Limb (tissue), 2 donors: ENCODE measurements at regions not wholly inside any gene's neighbourhood (a gene's known extent, or its start where the extent isn't known, plus 50 kb on each side); places are given as distances from the start of the nearest gene placed in this dataset.

Experiments used
- DNase-seq, 2 donors: peaks; one replicate each; pipeline ENCODE4 v3.0.0-alpha.2; 2016; ENCODE audit errors: extremely low spot score in 2 of 2

DNA sequence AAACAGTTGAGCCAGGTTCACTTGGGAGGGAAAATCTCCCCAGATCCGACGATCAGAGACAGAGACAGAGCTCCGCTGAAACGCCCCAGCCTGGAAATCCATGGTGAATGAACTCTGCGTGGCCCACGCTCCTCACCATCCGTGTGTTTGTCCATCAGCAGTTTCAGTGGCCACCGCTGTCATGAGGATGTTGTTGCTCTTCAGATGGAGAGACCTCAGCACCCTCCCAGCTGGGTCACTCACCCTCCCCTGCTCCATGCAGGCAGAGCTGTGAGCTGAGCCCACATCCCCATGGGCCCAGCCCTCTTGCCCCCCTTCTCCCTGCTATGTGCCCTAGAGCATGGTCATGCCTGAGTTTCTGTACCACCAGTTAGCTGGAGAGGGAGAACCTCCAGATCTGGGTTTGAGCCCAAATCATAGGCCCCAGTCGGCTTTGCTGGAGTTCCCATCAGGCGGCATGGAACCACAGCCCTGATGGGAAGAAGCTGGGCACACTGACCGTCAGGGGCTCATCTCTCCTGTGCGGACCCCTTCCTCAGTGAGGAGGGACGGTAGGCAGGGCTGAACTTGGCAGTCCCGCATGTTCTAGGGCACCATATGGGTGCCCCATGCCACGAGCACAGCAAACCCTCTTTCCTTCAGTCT is 154.4 kb upstream of the COL5A1 start:
- DNase-seq: peak in 1 of 2 donors; percentile 17

DNA sequence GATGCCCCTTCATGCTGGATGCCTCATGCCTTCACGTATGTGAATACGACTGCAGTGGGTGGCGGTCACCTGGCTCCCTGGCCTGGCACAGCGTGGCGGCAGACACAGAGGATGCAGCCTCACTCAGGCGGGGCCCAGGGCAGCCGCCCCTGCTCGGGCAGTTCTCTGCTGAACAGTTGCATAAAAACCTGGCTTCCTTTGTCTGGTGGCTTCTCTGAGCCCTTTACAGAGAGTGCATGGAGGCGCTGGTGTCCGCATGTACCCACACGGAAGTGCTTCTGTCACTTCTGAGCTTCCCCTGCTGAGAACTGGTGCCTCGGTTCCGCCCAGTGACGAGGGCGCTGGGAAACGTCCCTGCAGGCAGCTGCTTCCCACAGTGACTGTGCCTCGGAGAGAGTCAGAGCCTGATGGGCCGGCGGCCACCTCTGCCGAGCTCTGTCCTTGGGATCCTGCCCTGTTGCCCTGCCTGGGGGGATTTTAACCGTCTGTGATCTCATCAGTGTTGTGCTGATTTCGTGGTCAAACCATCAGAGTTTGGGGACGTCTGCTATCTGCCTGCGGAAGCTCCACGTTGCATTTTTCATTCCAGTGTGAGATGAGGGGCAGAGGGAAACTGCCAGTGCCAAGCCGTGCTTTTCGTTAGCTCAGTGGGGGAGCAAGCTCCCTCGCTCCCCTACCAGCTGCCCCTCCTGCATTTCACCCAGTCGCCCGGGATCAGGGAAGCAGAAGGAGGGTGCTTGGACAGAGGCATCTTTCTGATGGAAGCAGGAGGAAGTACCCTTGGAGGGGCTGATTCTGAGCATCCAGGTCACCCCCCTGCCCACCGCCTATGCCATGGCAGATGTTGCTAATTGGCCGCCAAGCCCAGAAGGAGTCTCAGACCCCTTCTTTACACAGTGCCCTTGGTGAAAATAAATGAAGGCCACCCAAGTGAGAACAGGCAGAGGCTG is 153.0 kb upstream of the COL5A1 start:
- DNase-seq: peak in 1 of 2 donors; percentile 24

DNA sequence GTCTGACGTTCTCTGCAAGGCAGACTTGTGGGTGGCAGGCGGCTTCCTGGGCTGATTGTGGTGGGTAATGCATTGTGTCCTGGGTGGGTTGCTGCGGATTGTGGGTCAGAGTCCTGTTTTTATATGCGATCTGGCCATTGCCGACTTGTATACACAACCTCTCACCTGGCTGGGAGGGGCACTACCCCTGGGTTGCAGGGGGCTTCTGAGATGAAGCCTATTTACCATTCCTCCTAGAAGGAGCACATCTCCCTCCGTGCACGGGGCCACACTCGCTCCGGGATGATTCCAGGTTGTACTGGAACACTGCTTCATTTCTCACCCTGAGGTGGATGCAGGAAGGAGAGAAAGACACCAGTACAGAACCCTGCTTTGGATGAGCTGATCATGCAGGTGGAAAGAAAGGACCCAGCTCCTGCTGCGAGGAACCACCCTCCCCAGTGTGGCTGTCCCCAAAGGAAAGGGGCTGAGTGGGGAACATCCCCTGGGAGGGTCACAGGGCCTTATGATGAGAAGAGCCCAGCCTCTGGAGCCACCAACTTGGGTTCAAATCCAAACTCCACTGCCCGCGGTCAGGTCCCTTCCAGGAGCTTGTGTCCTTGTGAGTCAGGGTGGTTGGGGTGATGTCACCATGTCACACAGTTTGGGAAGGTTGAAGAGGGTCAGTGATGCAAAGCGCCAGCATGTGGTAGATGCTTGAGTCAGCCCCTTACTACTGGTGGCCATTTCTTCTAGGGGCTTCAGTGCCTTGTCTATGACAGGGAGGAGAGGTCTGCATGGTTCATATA is 151.8 kb upstream of the COL5A1 start:
- DNase-seq: no peak

DNA sequence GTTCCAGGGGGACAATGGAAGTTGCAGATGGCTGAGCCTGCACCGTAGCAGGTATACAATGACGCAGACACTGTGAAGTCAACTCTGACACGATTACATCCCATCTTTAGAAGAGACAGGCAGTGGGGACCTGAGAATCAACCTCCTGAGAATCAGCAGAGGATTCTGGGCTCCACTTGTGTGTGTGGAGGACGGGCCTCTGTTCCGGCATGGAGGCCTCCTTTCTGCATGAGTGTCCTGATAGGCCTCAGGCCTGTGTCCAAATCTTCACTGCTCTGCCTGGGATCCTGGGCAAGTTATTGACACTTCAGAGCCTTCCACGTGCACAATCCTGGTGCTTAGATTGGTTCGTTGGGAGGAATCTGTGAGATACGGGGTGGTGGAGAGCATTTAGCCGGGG is 151.2 kb upstream of the COL5A1 start:
- DNase-seq: peak in 1 of 2 donors; percentile 18

DNA sequence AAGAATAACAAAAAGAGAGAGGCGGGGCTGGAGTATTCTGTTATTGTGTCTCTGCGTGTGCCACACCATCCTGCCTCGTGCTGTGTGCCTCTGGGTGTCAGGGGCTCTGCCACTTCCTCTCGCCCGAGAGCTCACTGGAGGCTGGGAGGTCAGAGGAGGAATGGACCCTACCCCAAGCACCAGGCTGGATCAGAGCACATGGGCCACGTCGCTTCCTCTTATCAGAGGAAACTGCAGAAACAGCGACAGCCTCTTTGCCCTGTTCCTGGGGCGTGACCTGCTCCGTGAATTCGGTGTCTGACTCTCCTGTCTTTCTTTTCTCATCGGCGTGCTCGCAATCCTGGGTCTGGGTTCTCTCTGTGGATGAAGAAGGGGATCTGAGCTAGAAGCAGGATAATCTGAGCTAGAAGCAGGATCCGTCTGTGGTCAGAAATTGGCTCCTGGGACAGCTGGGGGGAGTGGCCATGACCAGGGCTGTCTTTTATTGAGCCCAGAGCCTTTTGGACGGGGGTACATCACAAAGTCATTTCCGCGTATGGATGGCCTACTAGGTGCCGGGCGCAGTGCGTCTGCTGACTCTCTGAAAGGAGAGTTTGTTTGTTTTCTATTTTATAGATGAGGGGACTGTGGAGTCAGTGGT is 150.3 kb upstream of the COL5A1 start:
- no peak for DNase-seq

DNA sequence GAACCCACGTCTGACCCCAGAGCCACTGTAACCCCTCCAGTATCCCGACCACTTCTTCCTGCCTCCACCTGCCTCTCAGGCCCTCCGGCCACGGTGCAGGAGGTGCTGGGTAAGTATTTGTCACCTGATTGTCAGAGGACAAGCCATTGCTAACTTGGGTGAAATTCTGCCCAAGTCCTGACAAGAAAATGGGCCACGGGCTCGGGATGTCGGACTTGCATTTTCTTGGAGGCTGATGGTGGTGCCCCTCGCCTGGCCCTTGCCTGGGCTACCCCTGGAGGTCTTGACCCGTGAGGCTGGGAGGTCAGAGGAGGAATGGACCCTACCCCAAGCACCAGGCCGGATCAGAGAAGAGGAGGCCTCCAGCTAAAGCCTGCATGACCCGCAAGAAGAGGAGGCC is 149.7 kb upstream of the COL5A1 start:
- DNase-seq: no peak

DNA sequence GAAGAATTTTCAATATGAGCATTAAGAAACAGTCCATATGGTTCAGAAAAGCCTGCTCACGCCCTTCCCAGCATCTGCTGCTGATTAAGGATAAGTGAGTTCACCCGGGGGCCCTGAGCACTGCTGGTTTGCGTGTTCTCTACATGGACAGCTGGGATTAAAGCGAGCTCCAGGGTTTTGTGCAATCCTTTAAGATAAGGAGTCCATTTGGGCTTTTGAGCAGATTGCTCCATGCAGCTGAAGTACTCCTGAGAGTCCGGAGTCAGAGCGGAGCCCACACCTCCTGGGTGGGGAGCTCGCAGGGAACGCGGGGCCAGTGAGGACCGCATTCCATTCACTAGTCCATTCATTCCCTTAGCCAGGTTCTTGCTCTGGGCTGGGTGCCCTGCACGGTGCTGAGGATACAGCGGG is 149.3 kb upstream of the COL5A1 start:
- DNase-seq: peak; percentile 60 to 83

DNA sequence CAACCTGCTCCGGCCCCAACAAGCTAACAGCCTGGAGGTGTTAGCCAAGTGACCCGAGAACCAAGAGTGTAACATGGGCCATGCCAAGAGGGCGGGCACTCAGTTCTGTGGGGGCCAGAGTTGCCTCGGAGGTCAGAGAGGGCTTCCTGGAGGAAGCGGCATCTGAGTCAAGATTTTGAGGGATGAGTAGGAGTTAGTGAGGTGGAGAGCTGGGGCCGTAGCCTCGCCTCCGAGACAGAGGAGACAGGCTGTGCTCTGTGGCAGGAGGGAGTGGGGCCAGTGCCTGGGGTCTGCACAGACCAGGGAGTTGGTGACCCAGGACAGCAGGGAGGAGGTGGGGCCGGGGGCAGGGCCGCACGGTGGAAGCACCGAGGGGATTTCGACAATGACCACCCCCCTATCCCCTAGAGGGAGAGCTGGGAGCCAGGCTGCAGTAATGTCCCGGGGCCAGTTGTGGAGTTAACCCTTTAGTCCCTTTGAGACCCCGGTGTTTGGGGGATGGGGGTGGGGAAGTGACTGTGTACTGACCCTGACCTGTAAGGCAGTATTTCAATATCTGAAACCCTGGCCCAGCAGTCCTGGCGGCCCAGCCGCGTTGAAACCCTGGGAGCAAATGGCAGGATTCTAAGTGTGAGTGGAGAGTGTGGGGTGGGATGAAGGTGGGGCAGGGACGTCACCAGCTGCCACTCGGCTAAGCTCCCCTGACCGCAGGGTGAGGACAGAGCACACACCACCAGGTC is 148.7 kb upstream of the COL5A1 start:
- no peak for DNase-seq

DNA sequence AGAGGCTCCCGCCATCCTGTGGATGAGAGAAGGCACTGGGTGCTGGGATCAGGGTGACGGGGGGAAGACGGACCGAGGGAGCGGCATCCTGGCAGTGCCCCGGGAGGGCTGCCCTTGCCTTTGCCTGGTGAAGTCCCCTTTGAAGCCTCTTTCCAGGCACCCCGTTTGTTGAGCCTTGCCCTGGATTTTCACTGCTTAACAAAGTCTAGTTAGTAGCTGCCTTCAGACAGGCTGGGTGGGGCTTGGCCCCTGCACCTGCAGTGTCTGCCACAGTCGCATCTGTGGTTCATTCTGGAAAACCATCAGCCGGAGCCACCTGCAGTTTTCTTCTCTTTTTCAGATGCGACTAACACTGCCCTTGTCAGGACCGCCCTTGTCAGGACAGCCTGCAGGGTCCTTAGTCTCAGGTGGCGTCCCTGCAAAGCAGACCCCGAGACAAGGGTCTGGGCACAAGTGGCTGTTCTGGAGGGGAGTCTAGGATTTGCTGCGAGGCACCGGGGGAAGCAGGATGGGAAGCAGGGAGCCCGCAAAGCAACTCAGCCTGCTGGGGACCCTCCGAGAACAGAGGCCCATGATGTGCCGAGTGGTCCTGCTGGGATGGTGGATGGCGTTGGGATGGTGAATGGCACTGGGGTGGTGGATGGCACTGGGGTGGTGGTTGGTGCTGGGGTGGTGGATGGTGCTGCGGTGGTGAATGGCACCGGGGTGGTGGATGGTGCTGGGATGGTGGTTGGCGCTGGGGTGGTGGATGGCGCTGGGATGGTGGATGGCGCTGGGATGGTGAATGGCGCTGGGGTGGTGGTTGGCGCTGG is 147.9 kb upstream of the COL5A1 start:
- no peak for DNase-seq

DNA sequence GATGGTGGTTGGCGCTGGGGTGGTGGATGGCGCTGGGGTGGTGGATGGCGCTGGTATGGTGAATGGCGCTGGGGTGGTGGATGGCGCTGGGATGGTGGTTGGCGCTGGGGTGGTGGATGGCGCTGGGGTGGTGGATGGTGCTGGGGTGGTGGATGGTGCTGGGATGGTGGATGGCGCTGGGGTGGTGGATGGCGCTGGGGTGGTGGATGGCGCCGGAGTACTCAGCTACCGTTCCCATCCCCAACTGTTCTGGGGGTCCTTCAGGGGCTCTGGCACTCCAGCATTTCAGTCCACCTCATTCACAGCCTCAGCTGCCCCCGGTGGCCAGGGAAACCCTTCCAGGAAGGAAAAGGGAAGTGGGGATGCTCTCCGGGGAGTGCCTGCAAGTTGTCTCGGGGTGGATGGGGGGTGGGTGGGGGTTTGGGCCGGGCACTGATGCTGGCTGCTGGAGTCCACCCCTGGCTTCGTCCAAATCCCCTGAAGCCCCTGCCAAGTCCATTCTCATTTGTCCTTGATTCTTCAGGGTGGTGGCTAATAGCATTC is 147.3 kb upstream of the COL5A1 start:
- no peak for DNase-seq

DNA sequence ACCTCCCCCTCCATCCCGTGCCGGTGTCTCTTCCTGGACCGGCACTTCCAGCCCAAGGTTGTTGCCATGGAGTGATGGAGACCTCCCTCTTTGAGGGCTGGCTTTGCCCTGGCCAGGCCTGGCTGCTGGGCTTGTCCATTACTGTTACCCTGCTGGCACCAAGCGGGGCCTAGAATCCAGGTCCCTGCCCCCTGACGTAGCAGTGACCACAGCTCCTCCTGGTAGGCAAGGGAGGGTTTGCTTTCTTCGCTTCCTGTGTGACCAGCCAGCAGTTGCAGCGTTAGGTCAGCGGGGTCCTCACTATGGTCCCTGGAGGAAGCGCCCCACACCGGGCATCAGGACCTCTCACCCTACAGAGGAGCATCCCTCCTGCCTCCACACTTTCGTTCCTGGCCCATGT is 146.7 kb upstream of the COL5A1 start:
- DNase-seq: no peak

DNA sequence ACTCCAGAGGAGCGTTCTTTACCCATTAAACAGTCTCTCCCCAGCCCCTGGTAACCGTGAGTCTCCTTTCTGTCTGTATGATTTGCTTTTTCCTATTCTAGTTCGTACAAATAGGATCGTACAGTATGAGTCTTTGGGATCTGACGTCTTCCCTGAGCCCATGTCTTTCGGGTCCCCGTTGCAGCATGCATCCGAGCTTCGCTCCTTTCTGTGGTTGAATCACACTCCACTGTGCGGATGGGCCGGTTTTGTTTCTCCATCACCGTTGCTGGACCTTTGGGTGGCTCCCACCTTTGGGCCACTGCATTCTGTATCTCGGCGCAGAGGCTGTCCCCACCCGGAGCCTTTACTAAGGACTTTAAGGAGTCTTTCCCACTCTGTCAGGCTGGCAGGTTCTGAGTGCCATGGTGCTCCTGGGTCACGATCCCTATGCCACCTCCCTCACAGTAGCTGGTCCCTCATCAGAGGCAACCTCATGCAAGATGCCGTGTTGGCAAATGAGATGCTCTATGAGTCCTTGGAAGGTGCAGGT is 145.7 kb upstream of the COL5A1 start:
- DNase-seq: no peak

DNA sequence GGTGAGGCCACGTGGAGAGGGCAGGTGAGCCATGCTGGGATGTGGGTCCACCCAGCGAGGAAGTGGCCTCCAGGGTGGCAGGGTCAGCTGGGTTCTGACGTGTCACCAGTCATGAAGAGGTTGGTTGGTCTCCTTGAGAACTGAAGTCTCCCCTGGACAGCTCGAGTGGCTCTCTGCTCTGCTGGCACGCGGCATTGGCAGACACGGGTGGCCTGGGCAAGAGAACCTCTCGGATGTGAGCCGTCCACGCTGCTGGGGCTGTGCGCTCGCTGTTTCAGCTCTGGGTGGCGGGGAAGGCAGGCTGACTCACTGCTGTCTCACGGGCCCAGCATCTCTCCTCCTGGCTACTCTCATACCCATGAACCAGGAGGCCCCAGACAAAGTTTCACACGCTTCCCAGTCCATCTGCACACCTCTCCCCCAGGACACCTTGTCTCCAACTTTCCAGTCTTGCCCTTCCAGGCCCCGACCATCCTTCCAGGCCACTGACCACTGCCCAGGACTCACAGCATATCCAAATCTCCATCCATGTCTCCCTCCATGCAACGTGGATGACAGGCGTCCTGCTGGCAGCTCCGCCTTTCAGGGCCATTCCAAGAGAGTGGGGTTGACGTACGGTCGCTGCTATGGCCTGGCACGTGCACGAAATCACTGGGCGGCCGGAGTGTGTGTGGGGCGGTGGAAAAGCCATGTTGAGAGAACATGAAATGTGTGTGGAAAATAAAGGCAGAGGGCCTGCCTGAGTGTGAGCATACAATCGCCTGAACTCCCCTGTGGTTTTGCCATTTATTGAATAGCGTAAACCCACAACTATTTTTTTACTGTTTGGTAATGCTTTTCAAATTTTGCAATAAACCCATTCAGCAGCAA is 145.0 kb upstream of the COL5A1 start:
- DNase-seq: no peak

DNA sequence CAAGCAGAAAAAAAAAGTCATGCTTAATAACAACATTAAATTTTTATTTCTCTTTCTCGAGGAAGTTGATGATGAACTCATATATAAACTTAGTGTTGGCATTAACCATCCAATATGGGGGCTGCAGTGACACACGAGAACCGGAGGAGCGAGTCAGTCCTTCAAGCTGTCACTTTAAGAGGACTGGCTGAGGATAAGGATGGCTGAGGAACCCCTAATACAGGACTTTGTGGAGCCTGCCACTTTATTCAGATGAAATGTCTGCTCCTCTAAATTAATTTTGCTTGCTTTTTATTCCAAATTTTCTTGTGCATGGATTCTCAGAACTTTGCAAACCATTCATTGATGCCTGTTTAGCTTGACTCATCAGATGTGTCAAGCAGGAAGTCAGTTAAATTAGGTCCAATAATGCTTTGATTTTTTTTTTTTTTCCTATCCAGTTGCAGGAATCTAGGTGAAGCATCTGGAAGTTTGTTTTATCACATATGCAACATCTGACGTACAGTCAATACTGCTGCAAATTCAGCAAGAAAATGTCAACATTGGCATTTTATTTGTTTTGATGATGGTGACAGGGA is 144.2 kb upstream of the COL5A1 start:
- no peak for DNase-seq

DNA sequence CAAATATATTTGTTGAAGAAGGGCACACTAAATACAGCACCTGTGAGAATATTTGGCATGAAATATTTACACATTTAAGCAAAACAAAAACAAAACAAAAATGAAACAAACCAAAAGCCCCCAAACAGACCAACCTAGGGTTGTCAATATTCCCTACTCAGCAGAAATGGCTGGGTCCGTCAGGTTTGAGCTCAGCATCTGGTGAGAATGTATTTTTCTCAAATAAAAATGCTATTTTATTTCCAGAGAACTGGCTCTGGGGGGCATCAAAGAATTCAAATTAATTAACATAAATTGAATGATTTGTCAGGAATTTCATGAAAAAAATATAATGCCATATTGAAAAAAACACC is 142.8 kb upstream of the COL5A1 start:
- DNase-seq: no peak

DNA sequence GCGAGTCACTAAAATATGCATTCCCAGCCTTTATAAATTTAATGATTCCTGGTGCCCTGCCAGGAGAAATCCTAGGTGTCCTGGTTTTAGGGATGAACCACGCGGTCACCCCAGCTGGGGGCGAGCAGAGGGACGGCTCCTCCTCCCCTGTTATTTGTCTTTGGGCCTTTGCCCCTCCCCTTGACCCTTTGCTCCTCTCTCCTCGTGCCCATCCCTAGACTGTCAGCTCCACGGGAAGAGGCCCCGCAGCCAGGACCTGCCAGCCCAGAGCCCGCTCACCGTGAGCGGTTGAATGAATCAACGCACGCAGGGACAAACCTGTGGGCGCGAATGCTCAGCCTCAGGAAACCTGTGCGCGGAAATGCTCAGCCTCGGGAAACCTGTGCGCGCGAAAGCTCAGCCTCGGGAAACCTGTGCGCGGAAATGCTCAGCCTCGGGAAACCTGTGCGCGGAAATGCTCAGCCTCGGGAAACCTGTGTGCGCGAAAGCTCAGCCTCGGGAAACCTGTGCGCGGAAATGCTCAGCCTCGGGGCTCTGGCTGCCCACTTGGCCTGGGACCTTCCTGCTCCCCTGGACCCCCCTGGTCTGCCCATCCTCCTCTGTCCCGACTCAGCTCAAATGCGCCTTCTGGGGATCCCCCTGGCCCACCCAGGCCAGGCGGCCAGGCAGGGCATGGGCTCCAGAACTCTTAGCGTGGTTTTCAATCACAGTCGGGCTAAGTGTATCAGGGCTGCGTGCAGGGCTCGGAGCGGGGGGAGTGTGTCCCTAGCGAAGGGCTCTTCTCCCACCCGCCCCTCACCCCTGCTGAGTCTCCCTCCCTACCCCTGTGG is 140.5 kb upstream of the COL5A1 start:
- DNase-seq: no peak

DNA sequence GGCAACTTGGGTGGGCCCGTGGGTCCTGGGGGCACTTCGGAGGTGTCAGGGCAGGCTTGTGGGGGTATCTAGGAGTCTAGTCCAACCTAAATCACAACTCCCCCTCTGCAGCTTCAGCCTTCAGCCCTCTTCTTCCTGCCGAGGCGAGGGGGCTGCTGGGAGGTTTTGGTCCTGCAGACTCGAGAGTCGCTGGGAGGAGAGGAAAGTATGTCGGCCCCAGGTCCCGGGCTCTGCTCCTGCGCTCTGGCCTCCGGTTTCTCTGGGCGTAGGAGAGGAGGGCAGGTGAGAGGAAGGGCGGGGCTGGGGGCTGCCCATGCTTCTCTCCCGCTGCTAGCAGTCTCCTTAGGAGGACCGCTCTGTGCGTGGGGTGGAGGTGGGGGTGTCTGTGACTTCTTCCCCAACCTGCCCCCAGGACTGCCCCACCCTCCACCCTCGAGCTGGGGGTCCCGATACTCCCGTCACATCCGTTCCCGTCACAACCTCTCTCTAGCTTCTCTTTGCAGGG is 139.8 kb upstream of the COL5A1 start:
- no peak for DNase-seq
